Adrenal gland (tissue), 9 donors: ENCODE measurements at regions not wholly inside any gene's neighbourhood (a gene's known extent, or its start where the extent isn't known, plus 50 kb on each side); places are given as distances from the start of the nearest gene placed in this dataset.

Source experiments
- DNase-seq, 7 donors: peaks; one replicate each; pipeline ENCODE4 v3.0.0-alpha.2; 2019 to 2020
- H3K27ac ChIP-seq, 5 donors: fragments of 200-600 bp; sonication (generic) in 4 of 5; 1 replicate in 3 of 5; 2 replicates in 2 of 5; pipeline versions ENCODE4 v1.5.1 to v1.8.0; 2016 to 2020; ENCODE audit warnings: mild to moderate bottlenecking in 1 of 5
- H3K27me3 ChIP-seq: fragments of 200-600 bp; 2 replicates; pipeline ENCODE4 v1.8.0; 2021
- H3K36me3 ChIP-seq, 2 donors: fragments of 200-600 bp; replicated peaks in 1 of 2; 1 replicate in 1 of 2; 2 replicates in 1 of 2; pipeline versions ENCODE4 v1.5.1 to v1.8.0; 2018 to 2022
- H3K4me1 ChIP-seq, 2 donors: fragments of 200-600 bp; replicated peaks in 1 of 2; 1 replicate in 1 of 2; 2 replicates in 1 of 2; pipeline versions ENCODE4 v1.5.1 to v1.8.0; 2018 to 2021
- H3K4me3 ChIP-seq, 4 donors: fragments of 200-600 bp; sonication (generic) in 3 of 4; one replicate each; pipeline ENCODE4 v1.5.1; 2016 to 2018
- H3K9me3 ChIP-seq, 3 donors: fragments of 200-600 bp; sonication (generic) in 1 of 3; replicated peaks in 1 of 3; 1 replicate in 2 of 3; 2 replicates in 1 of 3; pipeline versions ENCODE4 v1.5.1 to v1.8.0; 2016 to 2021
- CTCF ChIP-seq, 6 experiments: fragments of 450-650 bp in 4 of 6; fragments of 200-600 bp in 2 of 6; sonication (generic) in 1 of 6; IDR thresholded peaks; 1 replicate in 5 of 6; 2 replicates in 1 of 6; pipeline versions ENCODE4 v1.5.1 to v1.8.0; 2016 to 2021; ENCODE audit warnings: antibody characterized with exemption in 6 of 6, mild to moderate bottlenecking in 2 of 6, moderate library complexity in 1 of 6
- POLR2A ChIP-seq, 2 donors: fragments of 450-650 bp; IDR thresholded peaks; one replicate each; pipeline ENCODE4 v1.6.1; 2017; ENCODE audit warnings: antibody characterized with exemption in 2 of 2, mild to moderate bottlenecking in 2 of 2, moderate library complexity in 1 of 2
- WGBS, 4 donors: extraction: QIAGEN DNeasy Blood & Tissue Kit in 2 of 4; methylation state at CpG; one replicate each; pipeline versions ENCODE4 v1.1.5 to v1.1.7; 2013 to 2017; 5-methylcytosine and 5-hydroxymethylcytosine counted together
- intact Hi-C, 2 donors: fragments of 100-400 bp; cut with DNase I; formaldehyde crosslinking; loops; one replicate each; pipeline versions ENCODE4 v1.14.1 to v1.15.0; 2022 to 2023
- donor health status: healthy with polysubstance abuse.
- donor health status: Bipolar disorder and iron deficiency.
- donor health status: DM: yes; HTN: yes; CAD: no.
- donor health status: DM: no; HTN: no; CAD: no.
- donor health status: DM: no; HTN: no; CAD: no.

GRCh38 chr2:6657136-6657535 is 208.6 kb downstream of the CMPK2 start:
- Histone ChIP-seq H3K36me3 (no peaks in the 10 kb centered on the region), H3K4me3 (no peak overlapping the region), H3K9me3 (no peaks in the 10 kb centered on the region), H3K4me1 (no peaks in the 10 kb centered on the region), H3K27me3 (no peaks in the 10 kb centered on the region), H3K27ac (no peak overlapping the region)
- no peak for DNase-seq
- WGBS, 4 donors, result 57 to 67% (median 62%) methylated on average over 5 of the region's 5 CpGs
- intact Hi-C loops, result no loop called here
- no peak for TF ChIP-seq POLR2A (IDR thresholded peaks at IDR 0.05)
- TF ChIP-seq CTCF (IDR thresholded peaks at IDR 0.05), result no peak

GRCh38 chr2:6657855-6658254 is 207.9 kb downstream of the CMPK2 start:
- Histone ChIP-seq H3K27me3 (no peaks in the 10 kb centered on the region), H3K4me1 (no peaks in the 10 kb centered on the region), H3K36me3 (no peaks in the 10 kb centered on the region), H3K4me3 (no peak overlapping the region), H3K27ac (no peak overlapping the region), H3K9me3 (no peaks in the 10 kb centered on the region)
- TF ChIP-seq CTCF (IDR thresholded peaks at IDR 0.05), result no peak
- TF ChIP-seq POLR2A (IDR thresholded peaks at IDR 0.05), result no peak
- 54 to 70% (median 69%) methylated on average over 5 of the region's 5 CpGs for WGBS, 4 donors
- intact Hi-C loops, result no loop called here
- DNase-seq, result no peak

GRCh38 chr2:6664332-6665061 is 201.2 kb downstream of the CMPK2 start:
- H3K27me3 ChIP-seq, result no peaks in the 10 kb centered on the region
- H3K4me3 ChIP-seq, result no peak overlapping the region
- H3K36me3 ChIP-seq, result no peaks in the 10 kb centered on the region
- H3K9me3 ChIP-seq, result no peaks in the 10 kb centered on the region
- no peak overlapping the region for H3K27ac ChIP-seq
- intact Hi-C loops, result no loop called here
- no peaks in the 10 kb centered on the region for H3K4me1 ChIP-seq
- DNase-seq, result no peak
- no peak for TF ChIP-seq POLR2A (IDR thresholded peaks at IDR 0.05)
- no peak for TF ChIP-seq CTCF (IDR thresholded peaks at IDR 0.05)
- 48 to 57% (median 53%) methylated on average over 7 of the region's 7 CpGs for WGBS, 4 donors

- Histone ChIP-seq H3K4me3 (no peak overlapping the region), H3K27ac (no peak overlapping the region), H3K36me3 (no peaks in the 10 kb centered on the region), H3K9me3 (no peaks in the 10 kb centered on the region), H3K27me3 (no peaks in the 10 kb centered on the region), H3K4me1 (no peaks in the 10 kb centered on the region)
- DNase-seq, result no peak
- intact Hi-C loops, result no loop called here
- WGBS, 4 donors, result 64 to 78% (median 71%) methylated on average over 7 to 8 of the region's 8 CpGs
- TF ChIP-seq CTCF (IDR thresholded peaks at IDR 0.05), result no peak
- no peak for TF ChIP-seq POLR2A (IDR thresholded peaks at IDR 0.05)
Measured at GRCh38 chr2:6665093-6666045, 200.3 kb downstream of the CMPK2 start.
